Caco-2 (cell line): ENCODE measurements at regions not wholly inside any gene's neighbourhood (a gene's known extent, or its start where the extent isn't known, plus 50 kb on each side); places are given as distances from the start of the nearest gene placed in this dataset.

Experiments used
- BruUV-seq: library from RNA; stranded (reverse); fragments of 400-500 nt; replicated peaks from 2 replicates; lab custom pipeline; 2021; lab: Mats Ljungman, UMichigan
- CTCF ChIA-PET: fragments of 300-600 bp; sonication (Branson Sonifier 250); formaldehyde crosslinking; loops from one replicate; lab custom pipeline; 2022; ENCODE audit warnings: antibody characterized with exemption; lab: Charles Lee
- POLR2A ChIA-PET: fragments of 300-600 bp; sonication (Branson Sonifier 250); formaldehyde crosslinking; loops from one replicate; lab custom pipeline; 2022; ENCODE audit warnings: antibody characterized with exemption; lab: Charles Lee
- DNase-seq, 2 experiments: peaks; one replicate each; pipeline versions ENCODE4 v3.0.0 to v3.0.0-alpha.2; 2020 to 2022
- H3K27me3 ChIP-seq: replicated peaks from 2 replicates; pipeline ENCODE4 v1.6.0; 2011; ENCODE audit warnings: low read length; ENCODE audit not compliant: control insufficient read depth, insufficient read depth
- H3K36me3 ChIP-seq: 2 replicates; pipeline ENCODE4 v1.5.1; 2011; ENCODE audit warnings: low read length; ENCODE audit not compliant: control insufficient read depth, insufficient read depth
- H3K4me1 ChIP-seq: fragments of 250-450 bp; sonication (Bioruptor Pico); 2 replicates; pipeline ENCODE4 v1.5.1; 2020; ENCODE audit warnings: mild to moderate bottlenecking
- H3K4me3 ChIP-seq: 2 replicates; pipeline ENCODE4 v1.5.1; 2011; ENCODE audit warnings: low read depth, mild to moderate bottlenecking, control low read depth, low read length
- H3K9me3 ChIP-seq: fragments of 250-450 bp; sonication (Bioruptor Pico); 2 replicates; pipeline ENCODE4 v1.5.1; 2020; ENCODE audit warnings: mild to moderate bottlenecking, moderate library complexity
- H3K27ac Mint-ChIP-seq: one replicate; pipeline ENCODE4 v1.8.0; 2022; ENCODE audit warnings: mixed read lengths; ENCODE audit not compliant: unreplicated experiment
- H3K27me3 Mint-ChIP-seq: one replicate; pipeline ENCODE4 v1.8.0; 2022; ENCODE audit warnings: mixed read lengths; ENCODE audit not compliant: insufficient read depth, unreplicated experiment
- H3K36me3 Mint-ChIP-seq: one replicate; pipeline ENCODE4 v1.8.0; 2022; ENCODE audit warnings: mild to moderate bottlenecking, mixed read lengths; ENCODE audit not compliant: insufficient read depth, unreplicated experiment
- H3K4me1 Mint-ChIP-seq: one replicate; pipeline ENCODE4 v1.8.0; 2022; ENCODE audit warnings: low read depth, mixed read lengths; ENCODE audit not compliant: unreplicated experiment
- H3K4me3 Mint-ChIP-seq: one replicate; pipeline ENCODE4 v1.8.0; 2022; ENCODE audit warnings: mild to moderate bottlenecking, moderate library complexity, mixed read lengths; ENCODE audit not compliant: unreplicated experiment
- H3K9me3 Mint-ChIP-seq: one replicate; pipeline ENCODE4 v1.8.0; 2022; ENCODE audit warnings: mixed read lengths; ENCODE audit not compliant: unreplicated experiment
- intact Hi-C: fragments of 100-400 bp; cut with micrococcal nuclease; formaldehyde crosslinking; loops from one replicate; pipeline ENCODE4 v1.10.0; 2022; ENCODE audit not compliant: unreplicated experiment
- TF ChIP-seq, protein P1 (sequence below), 2 experiments: fragments of 200-600 bp in 1 of 2; IDR thresholded peaks; 1 replicate in 1 of 2; 2 replicates in 1 of 2; pipeline versions ENCODE4 v1.5.1 to v1.8.0; 2011 to 2022; ENCODE audit warnings: antibody characterized with exemption in 1 of 2, control low read depth in 1 of 2, inconsistent platforms in 1 of 2, low read depth in 1 of 2, low read length in 1 of 2, mild to moderate bottlenecking in 1 of 2, moderate library complexity in 1 of 2; ENCODE audit not compliant: insufficient read depth in 1 of 2, severe bottlenecking in 1 of 2, unreplicated experiment in 1 of 2

DNA sequence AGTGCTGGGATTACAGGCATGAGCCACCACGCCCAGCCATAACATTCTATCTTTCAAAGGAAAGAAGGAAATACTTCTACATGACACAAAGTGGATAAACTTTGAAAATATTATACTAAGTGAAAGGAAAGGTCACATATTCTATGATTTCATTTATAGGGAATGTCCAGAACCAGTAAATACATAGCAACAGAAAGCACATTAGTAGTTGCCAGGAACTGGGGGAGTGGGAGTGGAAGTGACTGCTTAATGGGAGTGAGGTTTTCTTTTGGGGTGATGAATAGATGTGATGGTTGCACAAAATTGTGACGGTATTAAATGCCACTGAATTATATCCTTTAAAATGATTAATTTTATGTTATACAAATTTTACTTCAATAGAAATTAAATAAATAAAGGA, 95.7 kb upstream of the IL15 start:
- H3K4me3 Mint-ChIP-seq, result no peak overlapping the region

DNA sequence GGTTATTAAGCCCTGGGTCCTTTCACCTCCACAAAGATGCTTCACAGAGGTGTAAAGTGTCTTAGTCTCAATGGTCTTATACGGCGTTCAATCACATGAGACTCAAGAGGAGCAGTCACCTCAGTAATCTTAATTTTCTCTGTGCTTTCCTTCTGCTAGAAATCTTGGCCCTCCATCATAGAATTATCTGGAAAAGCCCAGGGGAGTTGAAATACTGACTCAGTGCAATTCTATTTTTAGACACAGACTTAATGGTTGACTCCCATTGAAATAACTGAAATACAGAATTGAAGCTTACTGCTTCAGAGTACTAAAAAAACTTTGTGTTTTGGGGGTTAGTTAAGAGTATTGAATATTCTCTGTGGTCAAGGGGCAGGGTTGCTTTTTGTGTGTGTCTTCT, 94.5 kb upstream of the IL15 start:
- intact Hi-C loops, result no loop called here
- Histone ChIP-seq H3K4me1 (no peaks in the 10 kb centered on the region), H3K27me3 (no peaks in the 10 kb centered on the region), H3K36me3 (no peaks in the 10 kb centered on the region), H3K4me3 (no peak overlapping the region), H3K9me3 (0 out of 2 replicates have a peak, but pooled peaks cover 2% of the 10 kb centered on the region)
- DNase-seq, result no peak
- no peaks in the 10 kb centered on the region for H3K9me3 Mint-ChIP-seq
- H3K36me3 Mint-ChIP-seq, result no peaks in the 10 kb centered on the region
- ChIA-PET POLR2A (no interaction called here), CTCF (no interaction called here)
- H3K4me3 Mint-ChIP-seq, result no peak overlapping the region
- TF ChIP-seq, protein P1, sequence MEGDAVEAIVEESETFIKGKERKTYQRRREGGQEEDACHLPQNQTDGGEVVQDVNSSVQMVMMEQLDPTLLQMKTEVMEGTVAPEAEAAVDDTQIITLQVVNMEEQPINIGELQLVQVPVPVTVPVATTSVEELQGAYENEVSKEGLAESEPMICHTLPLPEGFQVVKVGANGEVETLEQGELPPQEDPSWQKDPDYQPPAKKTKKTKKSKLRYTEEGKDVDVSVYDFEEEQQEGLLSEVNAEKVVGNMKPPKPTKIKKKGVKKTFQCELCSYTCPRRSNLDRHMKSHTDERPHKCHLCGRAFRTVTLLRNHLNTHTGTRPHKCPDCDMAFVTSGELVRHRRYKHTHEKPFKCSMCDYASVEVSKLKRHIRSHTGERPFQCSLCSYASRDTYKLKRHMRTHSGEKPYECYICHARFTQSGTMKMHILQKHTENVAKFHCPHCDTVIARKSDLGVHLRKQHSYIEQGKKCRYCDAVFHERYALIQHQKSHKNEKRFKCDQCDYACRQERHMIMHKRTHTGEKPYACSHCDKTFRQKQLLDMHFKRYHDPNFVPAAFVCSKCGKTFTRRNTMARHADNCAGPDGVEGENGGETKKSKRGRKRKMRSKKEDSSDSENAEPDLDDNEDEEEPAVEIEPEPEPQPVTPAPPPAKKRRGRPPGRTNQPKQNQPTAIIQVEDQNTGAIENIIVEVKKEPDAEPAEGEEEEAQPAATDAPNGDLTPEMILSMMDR (IDR thresholded peaks at IDR 0.05; ENCODE audit: insufficient read depth in 1 of 2, low read depth in 1 of 2, low read length in 1 of 2, severe bottlenecking in 1 of 2, unreplicated experiment in 1 of 2), result no peak
- H3K27ac Mint-ChIP-seq, result no peak overlapping the region
- no peaks in the 10 kb centered on the region for H3K27me3 Mint-ChIP-seq
- BruUV-seq, result no TSS peak
- no peaks in the 10 kb centered on the region for H3K4me1 Mint-ChIP-seq

More for the DNA sequence above, 95.7 kb upstream of the IL15 start:
- Mint-ChIP-seq H3K9me3 (no peaks in the 10 kb centered on the region), H3K4me1 (no peaks in the 10 kb centered on the region), H3K27ac (no peak overlapping the region), H3K27me3 (no peaks in the 10 kb centered on the region), H3K36me3 (no peaks in the 10 kb centered on the region)
- Histone ChIP-seq H3K9me3 (0 out of 2 replicates have a peak, but pooled peaks cover 2% of the 10 kb centered on the region), H3K36me3 (no peaks in the 10 kb centered on the region), H3K4me3 (no peak overlapping the region), H3K27me3 (no peaks in the 10 kb centered on the region), H3K4me1 (no peaks in the 10 kb centered on the region)
- BruUV-seq, result no TSS peak
- ChIA-PET POLR2A (no interaction called here), CTCF (no interaction called here)
- intact Hi-C loops, result no loop called here
- DNase-seq, result no peak
- TF ChIP-seq, protein P1 (IDR thresholded peaks at IDR 0.05; ENCODE audit: insufficient read depth in 1 of 2, low read depth in 1 of 2, low read length in 1 of 2, severe bottlenecking in 1 of 2, unreplicated experiment in 1 of 2), result no peak

GRCh38 chr4:141543176-141543575, 93.2 kb upstream of the IL15 start:
- intact Hi-C loops, result no loop called here
- ChIA-PET POLR2A (no interaction called here), CTCF (no interaction called here)
- no peaks in the 10 kb centered on the region for H3K9me3 ChIP-seq
- TF ChIP-seq, protein P1 (IDR thresholded peaks at IDR 0.05; ENCODE audit: insufficient read depth in 1 of 2, low read depth in 1 of 2, low read length in 1 of 2, severe bottlenecking in 1 of 2, unreplicated experiment in 1 of 2), result no peak
- no peaks in the 10 kb centered on the region for H3K4me1 ChIP-seq
- no TSS peak for BruUV-seq
- no peak overlapping the region for H3K4me3 Mint-ChIP-seq
- no peaks in the 10 kb centered on the region for H3K27me3 Mint-ChIP-seq
- no peak for DNase-seq
- H3K36me3 Mint-ChIP-seq, result no peaks in the 10 kb centered on the region
- H3K27me3 ChIP-seq, result no peaks in the 10 kb centered on the region
- H3K27ac Mint-ChIP-seq, result no peak overlapping the region
- no peaks in the 10 kb centered on the region for H3K9me3 Mint-ChIP-seq
- H3K4me3 ChIP-seq, result no peak overlapping the region
- H3K4me1 Mint-ChIP-seq, result no peaks in the 10 kb centered on the region
- H3K36me3 ChIP-seq, result no peaks in the 10 kb centered on the region
